Cardiac fibroblast (primary cell): ENCODE measurements at regions not wholly inside any gene's neighbourhood (a gene's known extent, or its start where the extent isn't known, plus 50 kb on each side); places are given as distances from the start of the nearest gene placed in this dataset.
"Not testable (repeated sequence)": the region's sequence is repeated elsewhere in the genome, so short reads cannot be mapped to it uniquely, and the experiment has no call there.

ENCODE experiments used
- DNase-seq, 2 donors: peaks; one replicate each; pipeline versions ENCODE4 v3.0.0 to v3.0.0-alpha.2; 2010; ENCODE audit warnings: low read depth in 2 of 2
- H3K4me3 ChIP-seq, 2 donors: replicated peaks in 1 of 2; 1 replicate in 1 of 2; 2 replicates in 1 of 2; pipeline ENCODE4 v1.5.1; 2011; ENCODE audit warnings: low read depth in 2 of 2, low read length in 2 of 2, mild to moderate bottlenecking in 2 of 2, moderate library complexity in 1 of 2
- TF ChIP-seq, protein P1 (sequence below): IDR thresholded peaks from one replicate; pipeline ENCODE4 v1.5.1; 2011; ENCODE audit warnings: low read depth, mild to moderate bottlenecking, low read length, inconsistent platforms

DNA sequence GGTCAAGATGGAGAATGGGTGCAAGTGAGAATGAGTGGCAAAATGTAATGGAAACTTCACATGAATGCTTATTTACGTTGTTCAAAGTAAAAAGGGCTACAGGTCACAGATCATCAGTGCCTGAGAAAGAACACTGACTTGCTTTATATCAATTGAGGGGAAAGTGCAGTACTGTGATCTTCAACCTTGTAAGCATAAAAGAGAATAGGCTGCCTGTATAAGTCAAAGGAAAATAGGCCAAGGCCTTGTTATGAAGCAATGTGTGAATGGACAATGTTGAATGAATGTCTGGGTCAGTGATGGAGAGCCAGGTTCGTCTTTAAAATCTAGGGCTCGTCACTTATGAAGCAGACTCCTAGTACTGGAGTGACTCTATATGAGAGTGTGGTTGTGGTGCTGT lies 158.6 kb upstream of the NT5E start:
- H3K4me3 ChIP-seq: no peak overlapping the region
- DNase-seq: no peak
- TF ChIP-seq, protein P1, sequence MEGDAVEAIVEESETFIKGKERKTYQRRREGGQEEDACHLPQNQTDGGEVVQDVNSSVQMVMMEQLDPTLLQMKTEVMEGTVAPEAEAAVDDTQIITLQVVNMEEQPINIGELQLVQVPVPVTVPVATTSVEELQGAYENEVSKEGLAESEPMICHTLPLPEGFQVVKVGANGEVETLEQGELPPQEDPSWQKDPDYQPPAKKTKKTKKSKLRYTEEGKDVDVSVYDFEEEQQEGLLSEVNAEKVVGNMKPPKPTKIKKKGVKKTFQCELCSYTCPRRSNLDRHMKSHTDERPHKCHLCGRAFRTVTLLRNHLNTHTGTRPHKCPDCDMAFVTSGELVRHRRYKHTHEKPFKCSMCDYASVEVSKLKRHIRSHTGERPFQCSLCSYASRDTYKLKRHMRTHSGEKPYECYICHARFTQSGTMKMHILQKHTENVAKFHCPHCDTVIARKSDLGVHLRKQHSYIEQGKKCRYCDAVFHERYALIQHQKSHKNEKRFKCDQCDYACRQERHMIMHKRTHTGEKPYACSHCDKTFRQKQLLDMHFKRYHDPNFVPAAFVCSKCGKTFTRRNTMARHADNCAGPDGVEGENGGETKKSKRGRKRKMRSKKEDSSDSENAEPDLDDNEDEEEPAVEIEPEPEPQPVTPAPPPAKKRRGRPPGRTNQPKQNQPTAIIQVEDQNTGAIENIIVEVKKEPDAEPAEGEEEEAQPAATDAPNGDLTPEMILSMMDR: no peak

DNA sequence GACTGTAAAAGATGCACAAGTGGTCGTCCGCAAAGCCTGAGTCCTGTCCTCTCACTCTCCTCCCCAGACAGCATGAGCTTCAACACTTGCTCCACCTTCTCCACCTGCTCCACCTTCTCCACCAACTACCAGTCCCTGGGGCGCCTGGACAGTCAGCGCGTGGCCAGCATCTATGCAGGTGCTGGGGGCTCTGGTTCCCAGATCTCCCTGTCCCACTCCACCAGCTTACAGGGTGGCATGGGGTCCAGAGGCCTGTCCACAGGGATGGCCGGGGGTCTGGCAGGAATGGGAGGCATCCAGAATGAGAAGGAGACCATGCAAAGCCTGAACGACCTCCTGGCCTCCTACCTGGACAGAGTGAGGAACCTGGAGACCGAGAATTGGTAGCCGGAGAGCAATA lies 162.2 kb upstream of the NT5E start:
- no peak for DNase-seq
- TF ChIP-seq, protein P1: no peak
- H3K4me3 ChIP-seq: no peak overlapping the region

DNA sequence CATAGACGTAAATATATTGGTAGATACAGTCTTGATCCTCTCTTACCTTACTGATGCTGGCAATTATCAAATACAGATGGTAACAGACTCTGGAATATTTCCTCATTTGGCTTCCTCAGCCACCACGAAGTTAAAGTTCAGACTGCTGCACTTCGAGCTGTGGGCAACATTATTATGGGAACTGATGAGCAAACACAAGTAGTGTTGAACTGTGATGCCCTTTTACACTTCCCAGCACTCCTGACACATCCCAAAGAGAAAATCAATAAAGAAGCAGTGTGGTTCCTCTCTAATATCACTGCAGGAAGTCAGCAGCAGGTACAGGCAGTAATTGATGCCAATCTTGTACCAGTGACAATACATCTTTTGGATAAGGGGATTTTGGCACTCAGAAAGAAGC lies 162.7 kb upstream of the NT5E start:
- TF ChIP-seq, protein P1: no peak
- no peak for DNase-seq
- H3K4me3 ChIP-seq: no peak overlapping the region

DNA sequence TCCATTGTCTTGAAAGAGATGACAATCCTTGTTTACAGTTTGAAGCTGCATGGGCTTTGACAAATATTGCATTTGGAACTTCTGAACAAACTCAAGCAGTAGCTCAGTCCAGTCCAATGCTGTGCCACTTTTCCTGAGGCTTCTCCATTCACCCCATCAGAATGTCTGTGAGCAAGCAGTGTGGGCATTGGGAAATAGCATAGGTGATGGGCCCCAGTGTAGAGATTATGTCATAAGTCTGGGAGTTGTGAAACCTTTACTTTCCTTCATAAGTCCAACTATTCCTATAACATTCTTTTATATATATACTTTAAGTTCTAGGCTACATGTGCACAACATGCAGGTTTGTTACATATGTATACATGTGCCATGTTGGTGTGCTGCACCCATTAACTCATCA lies 163.4 kb upstream of the NT5E start:
- peak in 1 of 2 donors; percentile 18 for DNase-seq
- not testable (repeated sequence) for H3K4me3 ChIP-seq

DNA sequence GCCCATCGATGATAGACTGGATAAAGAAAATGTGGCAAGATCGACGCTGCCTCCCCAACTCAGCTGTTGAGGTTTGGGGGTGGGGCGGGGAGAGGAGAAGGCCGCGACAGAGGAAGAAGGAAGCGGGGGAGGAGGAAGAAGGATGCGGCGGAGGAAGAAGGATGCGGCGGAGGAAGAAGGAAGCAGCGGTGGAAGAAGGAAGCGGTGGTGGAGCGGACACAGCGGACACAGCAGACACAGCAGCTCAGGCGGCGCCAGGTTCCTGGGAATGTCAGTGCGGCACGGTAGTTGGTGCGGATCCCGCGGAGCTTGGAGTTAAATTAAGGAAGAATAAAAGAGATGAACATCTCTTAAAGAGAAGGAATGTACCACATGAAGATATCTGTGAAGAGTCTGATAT lies 163.9 kb upstream of the NT5E start:
- TF ChIP-seq, protein P1: no peak
- DNase-seq: no peak
- H3K4me3 ChIP-seq: no peak overlapping the region

DNA sequence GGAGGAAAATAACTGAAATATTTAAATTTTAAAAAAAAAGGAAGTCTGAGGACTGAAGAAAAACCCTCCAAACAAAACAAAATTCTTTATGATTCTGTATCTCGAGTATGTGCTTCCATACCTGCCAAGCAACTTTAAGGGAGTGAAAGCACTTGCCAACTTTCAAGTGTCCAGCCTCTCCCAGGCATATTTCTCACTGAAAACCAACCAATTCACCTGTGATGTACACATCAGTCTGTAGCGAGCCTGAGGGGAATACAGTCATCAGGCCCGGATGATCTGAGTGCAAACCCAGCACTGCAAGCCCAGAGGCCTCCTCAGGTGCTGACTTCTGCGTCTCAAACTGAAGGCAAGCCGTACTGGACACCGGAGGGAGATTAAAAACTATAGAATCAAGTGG lies 164.8 kb upstream of the NT5E start:
- TF ChIP-seq, protein P1: no peak

DNA sequence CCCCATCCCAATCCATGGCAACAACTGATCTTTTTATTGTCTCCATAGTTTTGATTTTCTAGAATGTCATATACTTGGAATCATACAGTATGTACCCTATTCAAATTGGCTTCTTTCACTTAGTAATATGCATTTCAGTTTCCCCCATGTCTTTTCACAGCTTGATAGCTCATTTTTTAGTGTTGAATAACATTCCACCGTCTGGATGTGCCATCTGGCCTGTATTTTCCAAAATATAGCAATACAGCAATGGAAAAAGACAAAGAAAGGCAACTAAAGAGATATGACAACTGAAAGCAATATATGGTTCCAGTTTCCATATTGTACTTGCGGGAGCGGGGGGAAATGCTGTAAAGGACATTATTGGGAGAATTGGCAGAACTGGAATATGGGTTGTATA lies 166.4 kb upstream of the NT5E start:
- DNase-seq: no peak
- TF ChIP-seq, protein P1: no peak

More for the DNA sequence above, 164.8 kb upstream of the NT5E start:
- DNase-seq: no peak
- H3K4me3 ChIP-seq: no peak overlapping the region

More for the DNA sequence above, 166.4 kb upstream of the NT5E start:
- H3K4me3 ChIP-seq: no peak overlapping the region
